ENCODE measurements at regions not wholly inside any gene's neighbourhood (a gene's known extent, or its start where the extent isn't known, plus 50 kb on each side); places are given as distances from the start of the nearest gene placed in this dataset.

DNA sequence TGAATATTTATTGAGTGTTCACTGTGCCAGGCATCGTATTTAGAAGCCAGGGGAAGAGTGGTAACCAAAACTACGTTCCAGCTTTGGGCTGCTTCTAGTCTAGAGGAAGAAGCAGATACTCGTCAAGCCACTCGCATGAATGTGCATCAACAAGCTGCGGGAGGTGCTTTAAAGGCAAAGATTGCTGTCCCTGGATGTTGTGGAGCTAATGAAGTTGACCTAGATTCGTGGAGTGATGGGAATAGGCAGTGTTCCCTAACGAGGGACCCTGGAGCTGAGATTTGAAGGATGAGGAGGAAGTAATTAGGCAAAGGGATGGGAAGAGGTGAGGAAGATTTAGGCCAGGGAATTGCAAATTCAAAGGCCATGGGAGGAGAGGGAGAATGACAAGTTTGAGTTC, 118.9 kb downstream of the TMEM170B start:
- DNase-seq, result peak; percentile 52

DNA sequence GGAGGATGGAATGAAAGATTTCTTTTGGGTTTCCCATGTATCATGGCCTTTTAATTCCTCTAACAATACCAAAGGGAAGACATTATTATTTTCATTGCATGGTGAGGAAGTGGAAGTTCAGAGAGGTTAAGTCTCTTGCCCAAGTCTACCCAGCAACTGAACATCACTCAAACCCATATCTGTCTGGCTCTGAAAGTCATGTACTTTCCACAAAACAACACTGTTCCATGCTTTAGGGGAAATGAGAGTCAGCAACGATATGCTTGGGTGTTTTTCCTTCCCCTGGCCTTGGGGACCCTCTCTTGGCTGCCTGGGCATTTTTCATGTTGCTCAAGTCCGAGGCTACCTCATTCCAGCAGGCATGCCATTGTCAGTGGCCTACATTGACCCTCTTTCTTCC, 118.8 kb downstream of the ADTRP start:
- Mint-ChIP-seq H3K4me1 (peaks cover 11% of the 10 kb centered on the region), H3K9me3 (no peaks in the 10 kb centered on the region), H3K27me3 (ENCODE audit: insufficient read depth) (peaks cover 8% of the 10 kb centered on the region), H3K4me3 (no peak overlapping the region), H3K36me3 (ENCODE audit: low read depth) (no peaks in the 10 kb centered on the region), H3K27ac (no peak overlapping the region)
- WGBS, 2 experiments (ENCODE audit: insufficient coverage in 1 of 2, insufficient read length in 1 of 2), result 80 to 92% methylated on average over 1 to 2 of the region's 2 CpGs
- Histone ChIP-seq H3K27ac (ENCODE audit: low read depth, low read length) (no peak overlapping the region), H3K9me3 (ENCODE audit: control insufficient read depth, low read length) (no peaks in the 10 kb centered on the region), H3K4me1 (ENCODE audit: control insufficient read depth, insufficient read depth, low read length) (no peaks in the 10 kb centered on the region), H3K4me3 (ENCODE audit: low read length) (no peak overlapping the region), H3K27me3 (ENCODE audit: control insufficient read depth, insufficient read depth, low read length, poor library complexity, severe bottlenecking) (no peaks in the 10 kb centered on the region), H3K36me3 (ENCODE audit: control insufficient read depth, insufficient read depth, low read length) (no peaks in the 10 kb centered on the region), H3K9ac (ENCODE audit: extremely low read depth, low read length, poor library complexity, severe bottlenecking) (no peak overlapping the region)
- DNase-seq, result no peak
- TF ChIP-seq, protein P1, sequence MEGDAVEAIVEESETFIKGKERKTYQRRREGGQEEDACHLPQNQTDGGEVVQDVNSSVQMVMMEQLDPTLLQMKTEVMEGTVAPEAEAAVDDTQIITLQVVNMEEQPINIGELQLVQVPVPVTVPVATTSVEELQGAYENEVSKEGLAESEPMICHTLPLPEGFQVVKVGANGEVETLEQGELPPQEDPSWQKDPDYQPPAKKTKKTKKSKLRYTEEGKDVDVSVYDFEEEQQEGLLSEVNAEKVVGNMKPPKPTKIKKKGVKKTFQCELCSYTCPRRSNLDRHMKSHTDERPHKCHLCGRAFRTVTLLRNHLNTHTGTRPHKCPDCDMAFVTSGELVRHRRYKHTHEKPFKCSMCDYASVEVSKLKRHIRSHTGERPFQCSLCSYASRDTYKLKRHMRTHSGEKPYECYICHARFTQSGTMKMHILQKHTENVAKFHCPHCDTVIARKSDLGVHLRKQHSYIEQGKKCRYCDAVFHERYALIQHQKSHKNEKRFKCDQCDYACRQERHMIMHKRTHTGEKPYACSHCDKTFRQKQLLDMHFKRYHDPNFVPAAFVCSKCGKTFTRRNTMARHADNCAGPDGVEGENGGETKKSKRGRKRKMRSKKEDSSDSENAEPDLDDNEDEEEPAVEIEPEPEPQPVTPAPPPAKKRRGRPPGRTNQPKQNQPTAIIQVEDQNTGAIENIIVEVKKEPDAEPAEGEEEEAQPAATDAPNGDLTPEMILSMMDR (conservative IDR thresholded peaks at IDR 0.05), result no peak

More for the DNA sequence above, 118.9 kb downstream of the TMEM170B start:
- H3K4me3 Mint-ChIP-seq, result no peak overlapping the region
- Histone ChIP-seq H3K27ac (ENCODE audit: low read depth, low read length) (no peak overlapping the region), H3K4me1 (ENCODE audit: control insufficient read depth, insufficient read depth, low read length) (no peaks in the 10 kb centered on the region), H3K9me3 (ENCODE audit: control insufficient read depth, low read length) (no peaks in the 10 kb centered on the region), H3K9ac (ENCODE audit: extremely low read depth, low read length, poor library complexity, severe bottlenecking) (no peak overlapping the region), H3K36me3 (ENCODE audit: control insufficient read depth, insufficient read depth, low read length) (no peaks in the 10 kb centered on the region), H3K4me3 (ENCODE audit: low read length) (no peak overlapping the region), H3K27me3 (ENCODE audit: control insufficient read depth, insufficient read depth, low read length, poor library complexity, severe bottlenecking) (no peaks in the 10 kb centered on the region)
- no peak overlapping the region for H3K27ac Mint-ChIP-seq
- peaks cover 17% of the 10 kb centered on the region for H3K4me1 Mint-ChIP-seq
- peaks cover 11% of the 10 kb centered on the region for H3K27me3 Mint-ChIP-seq (ENCODE audit: insufficient read depth)
- H3K9me3 Mint-ChIP-seq, result no peaks in the 10 kb centered on the region
- H3K36me3 Mint-ChIP-seq (ENCODE audit: low read depth), result no peaks in the 10 kb centered on the region
- WGBS, 2 experiments (ENCODE audit: insufficient coverage in 1 of 2, insufficient read length in 1 of 2), result 64 to 76% methylated on average over 7 of the region's 7 CpGs
- TF ChIP-seq, protein P1 (conservative IDR thresholded peaks at IDR 0.05), result no peak

DNA sequence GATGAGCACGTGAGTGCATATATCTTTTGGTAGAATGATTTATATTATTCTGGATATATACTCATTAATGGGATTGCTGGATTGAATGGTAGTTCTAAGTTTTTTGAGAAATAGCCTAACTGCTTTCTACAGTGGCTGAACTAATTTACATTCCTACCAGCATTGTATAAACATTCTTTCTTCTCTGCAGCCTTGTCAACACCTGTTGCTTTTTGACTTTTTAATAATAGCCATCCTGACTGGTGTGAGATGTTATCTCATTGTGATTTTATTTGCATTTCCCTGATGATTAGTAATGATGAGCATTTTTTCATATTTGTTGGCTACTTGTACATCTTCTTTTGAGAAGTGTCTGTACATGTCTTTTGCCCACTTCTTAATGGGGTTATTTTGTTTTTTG, 116.3 kb downstream of the ADTRP start:
- Histone ChIP-seq H3K27me3 (ENCODE audit: control insufficient read depth, insufficient read depth, low read length, poor library complexity, severe bottlenecking) (no peaks in the 10 kb centered on the region), H3K9me3 (ENCODE audit: control insufficient read depth, low read length) (no peaks in the 10 kb centered on the region), H3K9ac (ENCODE audit: extremely low read depth, low read length, poor library complexity, severe bottlenecking) (no peak overlapping the region), H3K4me1 (ENCODE audit: control insufficient read depth, insufficient read depth, low read length) (no peaks in the 10 kb centered on the region), H3K4me3 (ENCODE audit: low read length) (no peak overlapping the region), H3K27ac (ENCODE audit: low read depth, low read length) (no peak overlapping the region), H3K36me3 (ENCODE audit: control insufficient read depth, insufficient read depth, low read length) (no peaks in the 10 kb centered on the region)
- Mint-ChIP-seq H3K4me3 (no peak overlapping the region), H3K9me3 (no peaks in the 10 kb centered on the region), H3K36me3 (ENCODE audit: low read depth) (no peaks in the 10 kb centered on the region), H3K27ac (no peak overlapping the region), H3K27me3 (ENCODE audit: insufficient read depth) (peaks cover 6% of the 10 kb centered on the region), H3K4me1 (no peaks in the 10 kb centered on the region)
- 67% methylated on average over 1 of the region's 1 CpG; no CpG with 5 or more reads in 1 of the 2 experiments for whole genome bisulfite sequencing, 2 experiments (ENCODE audit: insufficient coverage in 1 of 2, insufficient read length in 1 of 2)
- TF ChIP-seq, protein P1 (conservative IDR thresholded peaks at IDR 0.05), result no peak
- DNase-seq, result no peak
